Upper lobe of right lung (tissue), 1 donor: ENCODE measurements at regions not wholly inside any gene's neighbourhood (a gene's known extent, or its start where the extent isn't known, plus 50 kb on each side); places are given as distances from the start of the nearest gene placed in this dataset.

ENCODE experiments used
- ATAC-seq: fragments of 200-7000 bp; cut with Tn5 transposase; one replicate; pipeline ENCODE4 v1.9.1; 2020; ENCODE audit warnings: mild to moderate bottlenecking, moderate library complexity
- DNase-seq: peaks from one replicate; pipeline ENCODE4 v3.0.0-alpha.2; 2020
- H3K27ac ChIP-seq: fragments of 200-600 bp; one replicate; pipeline ENCODE4 v1.8.0; 2022
- H3K27me3 ChIP-seq: fragments of 200-600 bp; one replicate; pipeline ENCODE4 v1.8.0; 2022; ENCODE audit warnings: mild to moderate bottlenecking
- H3K36me3 ChIP-seq: fragments of 200-600 bp; one replicate; pipeline ENCODE4 v1.8.0; 2022
- H3K4me1 ChIP-seq: fragments of 200-600 bp; one replicate; pipeline ENCODE4 v1.8.0; 2022
- H3K4me3 ChIP-seq: fragments of 200-600 bp; one replicate; pipeline ENCODE4 v1.8.0; 2022; ENCODE audit warnings: mild to moderate bottlenecking
- H3K9me3 ChIP-seq: fragments of 200-600 bp; one replicate; pipeline ENCODE4 v1.8.0; 2022
- intact Hi-C: fragments of 100-400 bp; cut with DNase I; formaldehyde crosslinking; loops from one replicate; pipeline ENCODE4 v1.11.0; 2022
- TF ChIP-seq, protein P1 (sequence below): fragments of 200-600 bp; IDR thresholded peaks from one replicate; pipeline ENCODE4 v1.8.0; 2022; ENCODE audit warnings: antibody characterized with exemption
- donor health status: DM: no; HTN: yes; CAD: no; lungs with severe emphysema.

DNA sequence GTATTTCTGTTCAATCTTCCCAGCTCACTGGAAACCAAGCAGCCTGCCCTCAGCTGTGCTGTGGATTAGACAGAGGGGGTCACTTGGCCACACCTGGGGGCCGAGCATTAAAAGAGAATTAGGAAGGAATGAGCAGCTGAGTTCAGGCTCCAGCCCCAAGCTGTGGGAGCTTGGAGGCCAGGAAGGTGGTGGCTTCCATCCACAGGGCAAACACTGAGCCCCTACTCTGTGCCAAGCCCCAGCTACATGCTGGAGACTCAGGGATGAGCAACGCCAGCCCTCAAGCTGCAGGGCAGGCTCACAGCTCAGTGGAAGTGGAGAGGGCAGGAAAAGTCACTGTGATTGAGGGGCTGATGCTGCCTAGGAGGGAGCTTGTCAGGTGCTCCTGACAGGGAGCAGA lies 412.7 kb downstream of the BCL11B start:
- DNase-seq (no peak), ATAC-seq (no peak)
- H3K4me1 ChIP-seq, result no peaks in the 10 kb centered on the region
- peaks cover 10% of the 10 kb centered on the region for H3K27me3 ChIP-seq
- intact Hi-C loops, result no loop called here
- no peak overlapping the region for H3K4me3 ChIP-seq
- H3K27ac ChIP-seq, result no peak overlapping the region
- H3K36me3 ChIP-seq, result no peaks in the 10 kb centered on the region
- no peaks in the 10 kb centered on the region for H3K9me3 ChIP-seq
- TF ChIP-seq, protein P1, sequence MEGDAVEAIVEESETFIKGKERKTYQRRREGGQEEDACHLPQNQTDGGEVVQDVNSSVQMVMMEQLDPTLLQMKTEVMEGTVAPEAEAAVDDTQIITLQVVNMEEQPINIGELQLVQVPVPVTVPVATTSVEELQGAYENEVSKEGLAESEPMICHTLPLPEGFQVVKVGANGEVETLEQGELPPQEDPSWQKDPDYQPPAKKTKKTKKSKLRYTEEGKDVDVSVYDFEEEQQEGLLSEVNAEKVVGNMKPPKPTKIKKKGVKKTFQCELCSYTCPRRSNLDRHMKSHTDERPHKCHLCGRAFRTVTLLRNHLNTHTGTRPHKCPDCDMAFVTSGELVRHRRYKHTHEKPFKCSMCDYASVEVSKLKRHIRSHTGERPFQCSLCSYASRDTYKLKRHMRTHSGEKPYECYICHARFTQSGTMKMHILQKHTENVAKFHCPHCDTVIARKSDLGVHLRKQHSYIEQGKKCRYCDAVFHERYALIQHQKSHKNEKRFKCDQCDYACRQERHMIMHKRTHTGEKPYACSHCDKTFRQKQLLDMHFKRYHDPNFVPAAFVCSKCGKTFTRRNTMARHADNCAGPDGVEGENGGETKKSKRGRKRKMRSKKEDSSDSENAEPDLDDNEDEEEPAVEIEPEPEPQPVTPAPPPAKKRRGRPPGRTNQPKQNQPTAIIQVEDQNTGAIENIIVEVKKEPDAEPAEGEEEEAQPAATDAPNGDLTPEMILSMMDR, result no peak

DNA sequence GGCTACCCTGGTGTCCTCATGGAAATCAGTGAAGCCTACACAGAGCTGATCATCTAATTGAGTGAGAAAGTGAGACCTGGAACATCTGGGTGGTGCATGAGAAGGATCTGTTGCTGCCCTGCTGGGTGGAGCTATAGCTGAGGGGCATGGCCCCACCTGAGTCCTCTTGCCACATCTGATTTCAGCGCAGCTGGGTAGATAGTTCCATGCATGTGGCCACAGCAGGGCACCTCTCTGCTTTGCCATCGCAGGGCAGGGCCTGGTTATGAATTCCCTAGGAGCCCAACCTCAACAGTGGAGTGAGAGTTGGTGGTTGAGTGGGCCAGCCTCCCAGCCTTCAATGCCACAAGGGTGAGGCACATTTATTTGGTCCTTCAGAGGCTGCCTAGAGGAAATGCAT lies 407.8 kb downstream of the BCL11B start:
- H3K9me3 ChIP-seq, result no peaks in the 10 kb centered on the region
- ATAC-seq, result no peak
- TF ChIP-seq, protein P1, result no peak
- H3K36me3 ChIP-seq, result no peaks in the 10 kb centered on the region
- H3K4me1 ChIP-seq, result no peaks in the 10 kb centered on the region
- no peak overlapping the region for H3K27ac ChIP-seq
- intact Hi-C loops, result no loop called here
- no peaks in the 10 kb centered on the region for H3K27me3 ChIP-seq
- DNase-seq, result no peak
- no peak overlapping the region for H3K4me3 ChIP-seq

DNA sequence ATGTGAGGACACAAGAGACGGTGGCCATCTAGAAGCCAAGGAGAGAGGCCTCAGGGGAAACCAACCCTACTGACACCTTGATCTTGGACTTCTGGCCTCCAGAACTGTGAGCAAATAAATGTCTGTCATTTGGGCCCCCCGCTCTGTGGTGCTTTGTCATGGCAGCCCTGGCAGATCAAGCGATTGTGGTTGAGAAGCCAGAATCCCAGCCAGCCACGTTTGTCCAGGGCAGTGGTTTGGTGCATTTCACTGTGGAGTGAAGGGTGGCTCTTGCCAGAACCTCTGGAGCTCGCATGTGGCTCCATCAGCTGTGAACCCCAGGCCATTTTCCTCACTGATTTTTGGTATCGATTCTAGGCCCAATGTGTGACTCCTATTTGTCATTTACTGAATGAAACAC lies 404.9 kb downstream of the BCL11B start:
- no peak for ATAC-seq
- TF ChIP-seq, protein P1, result no peak
- intact Hi-C loops, result no loop called here
- no peaks in the 10 kb centered on the region for H3K27me3 ChIP-seq
- no peaks in the 10 kb centered on the region for H3K4me1 ChIP-seq
- no peak for DNase-seq
- H3K9me3 ChIP-seq, result no peaks in the 10 kb centered on the region
- H3K36me3 ChIP-seq, result no peaks in the 10 kb centered on the region
- H3K4me3 ChIP-seq, result no peak overlapping the region
- H3K27ac ChIP-seq, result no peak overlapping the region

DNA sequence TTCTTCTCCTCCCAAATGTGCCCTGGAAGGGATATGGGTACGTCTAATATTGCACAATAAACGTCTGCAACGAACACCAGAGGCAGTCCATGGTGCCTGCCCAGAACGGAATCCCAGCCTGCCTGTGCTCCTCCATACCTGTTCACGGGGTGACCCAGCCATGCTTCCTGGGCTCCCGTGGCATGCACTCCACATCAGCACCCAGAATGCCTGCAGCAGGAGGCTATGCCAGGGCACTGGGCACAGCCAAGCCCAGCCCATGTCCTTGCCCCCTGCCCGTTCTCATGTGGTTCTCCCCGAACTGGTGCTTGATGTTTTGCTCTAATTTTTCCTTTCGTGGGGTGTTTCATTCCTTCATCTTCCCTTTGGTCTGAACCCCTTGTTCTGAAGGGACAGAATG lies 404.3 kb downstream of the BCL11B start:
- Histone ChIP-seq H3K4me3 (no peak overlapping the region), H3K4me1 (no peaks in the 10 kb centered on the region), H3K36me3 (no peaks in the 10 kb centered on the region), H3K27ac (no peak overlapping the region), H3K9me3 (no peaks in the 10 kb centered on the region), H3K27me3 (no peaks in the 10 kb centered on the region)
- ATAC-seq (no peak), DNase-seq (no peak)
- TF ChIP-seq, protein P1, result no peak
- intact Hi-C loops, result no loop called here

DNA sequence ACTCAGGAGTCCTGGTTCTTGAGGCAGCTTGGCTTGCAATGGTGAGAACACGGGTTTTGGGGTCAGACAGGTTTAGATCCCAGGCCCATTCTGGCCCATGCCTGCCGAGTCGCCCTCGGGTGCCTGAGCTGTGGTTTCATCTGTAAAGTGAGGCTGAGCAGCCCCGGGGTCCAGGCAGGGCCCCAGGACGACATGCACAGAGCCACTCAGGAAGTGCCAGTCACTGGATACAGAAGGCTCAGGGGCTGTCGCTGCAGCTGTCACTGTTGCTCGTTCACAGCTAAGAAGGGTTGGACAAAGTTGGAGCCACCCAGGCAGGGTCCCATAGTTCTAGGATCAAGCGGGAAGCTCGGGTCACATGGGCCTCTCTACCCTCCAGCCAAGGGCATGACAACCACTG lies 403.1 kb downstream of the BCL11B start:
- TF ChIP-seq, protein P1, result no peak
- no peak for ATAC-seq
- DNase-seq, result no peak
- intact Hi-C loops, result no loop called here
- no peaks in the 10 kb centered on the region for H3K36me3 ChIP-seq
- no peaks in the 10 kb centered on the region for H3K27me3 ChIP-seq
- no peak overlapping the region for H3K27ac ChIP-seq
- H3K4me1 ChIP-seq, result no peaks in the 10 kb centered on the region
- H3K9me3 ChIP-seq, result no peaks in the 10 kb centered on the region
- H3K4me3 ChIP-seq, result no peak overlapping the region

DNA sequence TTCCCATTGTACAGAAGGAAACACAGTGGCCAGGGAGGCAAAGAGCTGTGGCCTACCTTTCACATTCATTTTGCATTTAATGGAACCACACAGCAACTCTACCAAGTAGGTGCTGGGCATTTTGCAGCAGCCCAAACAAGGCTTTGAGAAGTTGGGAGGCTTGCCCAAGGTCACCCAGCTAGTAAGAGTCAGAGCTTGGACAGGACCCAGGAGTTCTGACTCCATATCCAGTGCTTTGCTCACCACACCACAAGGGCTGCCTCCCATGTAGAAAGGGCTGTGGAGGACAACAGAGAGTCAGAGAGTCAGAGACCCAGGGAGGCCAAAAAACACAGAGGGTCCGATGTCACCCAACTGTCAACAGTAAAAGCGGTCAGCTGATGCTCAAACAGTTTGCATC lies 400.2 kb downstream of the BCL11B start:
- TF ChIP-seq, protein P1, result no peak
- no peak for ATAC-seq
- no peaks in the 10 kb centered on the region for H3K36me3 ChIP-seq

More for the DNA sequence above, 400.2 kb downstream of the BCL11B start:
- intact Hi-C loops, result no loop called here
- no peaks in the 10 kb centered on the region for H3K4me1 ChIP-seq
- H3K4me3 ChIP-seq, result no peak overlapping the region
- no peak for DNase-seq
- no peak overlapping the region for H3K27ac ChIP-seq
- H3K27me3 ChIP-seq, result no peaks in the 10 kb centered on the region
- H3K9me3 ChIP-seq, result no peaks in the 10 kb centered on the region
